Lower leg skin (tissue), 4 donors: ENCODE measurements at regions not wholly inside any gene's neighbourhood (a gene's known extent, or its start where the extent isn't known, plus 50 kb on each side); places are given as distances from the start of the nearest gene placed in this dataset.

Source experiments
- DNase-seq, 2 donors: peaks; one replicate each; pipeline ENCODE4 v3.0.0-alpha.2; 2019; ENCODE audit warnings: low spot score in 2 of 2
- H3K4me3 ChIP-seq: fragments of 200-600 bp; sonication (generic); 2 replicates; pipeline ENCODE4 v1.5.1; 2017; ENCODE audit warnings: mild to moderate bottlenecking, low read depth; ENCODE audit not compliant: poor library complexity, severe bottlenecking
- POLR2A ChIP-seq, 2 donors: fragments of 450-650 bp; IDR thresholded peaks; one replicate each; pipeline ENCODE4 v1.6.1; 2016 to 2017; ENCODE audit warnings: antibody characterized with exemption in 2 of 2, mild to moderate bottlenecking in 1 of 2, moderate library complexity in 1 of 2
- WGBS, 2 donors: methylation state at CpG; one replicate each; pipeline ENCODE4 v1.1.5; 2018; 5-methylcytosine and 5-hydroxymethylcytosine counted together
- intact Hi-C: fragments of 100-400 bp; cut with DNase I; formaldehyde crosslinking; loops from one replicate; pipeline ENCODE4 v1.15.0; 2023; ENCODE audit warnings: low total_unique reads
- TF ChIP-seq, protein P1 (sequence below), 3 donors: fragments of 450-650 bp; IDR thresholded peaks; one replicate each; pipeline ENCODE4 v1.5.1; 2016; ENCODE audit warnings: antibody characterized with exemption in 3 of 3, mild to moderate bottlenecking in 3 of 3, moderate library complexity in 2 of 3

DNA sequence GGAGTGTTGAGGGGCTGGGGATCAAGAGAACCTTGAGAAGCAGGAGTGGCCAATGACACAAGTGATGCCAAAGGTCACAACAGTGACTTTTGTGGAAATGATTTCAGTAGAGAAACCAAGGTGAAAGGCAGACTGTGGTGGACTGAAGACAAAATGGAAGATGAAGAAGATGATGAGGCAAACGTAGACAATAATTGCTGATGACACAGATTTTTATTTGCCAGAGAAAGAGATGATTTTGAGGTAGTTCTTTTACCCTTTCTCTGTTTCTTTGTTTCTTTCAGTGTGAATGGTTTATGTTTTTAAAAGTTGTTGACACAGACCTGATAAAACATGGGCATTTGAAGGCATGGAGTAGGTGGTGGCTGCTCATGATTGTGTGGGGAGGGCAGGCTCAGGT is 121.0 kb upstream of the ARGLU1 start:
- intact Hi-C loops: no loop called here
- no peak for DNase-seq
- no peak for TF ChIP-seq POLR2A (IDR thresholded peaks at IDR 0.05)
- TF ChIP-seq, protein P1, sequence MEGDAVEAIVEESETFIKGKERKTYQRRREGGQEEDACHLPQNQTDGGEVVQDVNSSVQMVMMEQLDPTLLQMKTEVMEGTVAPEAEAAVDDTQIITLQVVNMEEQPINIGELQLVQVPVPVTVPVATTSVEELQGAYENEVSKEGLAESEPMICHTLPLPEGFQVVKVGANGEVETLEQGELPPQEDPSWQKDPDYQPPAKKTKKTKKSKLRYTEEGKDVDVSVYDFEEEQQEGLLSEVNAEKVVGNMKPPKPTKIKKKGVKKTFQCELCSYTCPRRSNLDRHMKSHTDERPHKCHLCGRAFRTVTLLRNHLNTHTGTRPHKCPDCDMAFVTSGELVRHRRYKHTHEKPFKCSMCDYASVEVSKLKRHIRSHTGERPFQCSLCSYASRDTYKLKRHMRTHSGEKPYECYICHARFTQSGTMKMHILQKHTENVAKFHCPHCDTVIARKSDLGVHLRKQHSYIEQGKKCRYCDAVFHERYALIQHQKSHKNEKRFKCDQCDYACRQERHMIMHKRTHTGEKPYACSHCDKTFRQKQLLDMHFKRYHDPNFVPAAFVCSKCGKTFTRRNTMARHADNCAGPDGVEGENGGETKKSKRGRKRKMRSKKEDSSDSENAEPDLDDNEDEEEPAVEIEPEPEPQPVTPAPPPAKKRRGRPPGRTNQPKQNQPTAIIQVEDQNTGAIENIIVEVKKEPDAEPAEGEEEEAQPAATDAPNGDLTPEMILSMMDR (IDR thresholded peaks at IDR 0.05): no peak
- no peak overlapping the region for H3K4me3 ChIP-seq
- 77 to 84% methylated on average over 1 of the region's 1 CpG for WGBS, 2 donors

DNA sequence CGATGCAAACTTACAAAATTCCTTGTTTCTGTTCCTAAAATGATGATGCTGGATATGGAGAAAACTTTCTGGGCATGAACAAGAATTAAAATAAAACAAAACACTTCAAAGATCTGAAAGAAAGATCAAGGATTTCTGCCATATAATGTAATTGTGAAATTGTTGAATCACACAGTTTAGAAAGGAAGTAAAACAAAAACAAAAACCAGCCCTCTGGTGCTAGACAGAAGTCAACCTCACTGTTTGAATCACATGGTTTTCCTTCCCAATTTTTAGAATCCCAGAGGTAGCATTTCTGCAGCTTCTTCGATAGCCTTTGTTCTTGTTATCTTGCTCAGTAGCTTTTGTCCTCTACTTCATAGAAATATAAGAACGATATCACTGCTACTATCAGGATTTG is 118.2 kb upstream of the ARGLU1 start:
- DNase-seq: no peak
- TF ChIP-seq POLR2A (IDR thresholded peaks at IDR 0.05): no peak
- TF ChIP-seq, protein P1 (IDR thresholded peaks at IDR 0.05): no peak
- intact Hi-C loops: no loop called here
- WGBS, 2 donors: 71 to 72% methylated on average over 3 of the region's 3 CpGs
- no peak overlapping the region for H3K4me3 ChIP-seq

DNA sequence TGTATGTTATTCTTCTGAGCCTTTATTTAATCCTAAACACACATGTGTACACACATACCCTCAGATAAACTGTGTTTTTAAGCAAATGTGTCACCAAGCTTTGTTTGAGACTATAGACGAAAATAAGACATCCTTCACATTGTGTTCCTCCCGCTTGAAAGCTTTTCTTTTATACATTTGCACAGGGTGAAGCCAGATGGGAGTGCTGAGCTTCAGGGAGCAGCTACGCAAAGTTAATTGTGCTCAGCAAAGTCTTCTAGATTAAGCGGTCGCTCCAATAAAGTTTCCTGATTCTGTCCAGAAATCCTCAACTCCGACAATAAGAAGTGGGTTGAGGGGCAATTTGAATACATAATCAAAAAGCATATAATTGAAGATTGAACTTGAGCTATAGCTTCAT is 117.2 kb upstream of the ARGLU1 start:
- intact Hi-C loops: no loop called here
- TF ChIP-seq POLR2A (IDR thresholded peaks at IDR 0.05): no peak
- TF ChIP-seq, protein P1 (IDR thresholded peaks at IDR 0.05): no peak
- 77 to 78% methylated on average over 6 of the region's 6 CpGs for WGBS, 2 donors
- no peak for DNase-seq
- no peak overlapping the region for H3K4me3 ChIP-seq

DNA sequence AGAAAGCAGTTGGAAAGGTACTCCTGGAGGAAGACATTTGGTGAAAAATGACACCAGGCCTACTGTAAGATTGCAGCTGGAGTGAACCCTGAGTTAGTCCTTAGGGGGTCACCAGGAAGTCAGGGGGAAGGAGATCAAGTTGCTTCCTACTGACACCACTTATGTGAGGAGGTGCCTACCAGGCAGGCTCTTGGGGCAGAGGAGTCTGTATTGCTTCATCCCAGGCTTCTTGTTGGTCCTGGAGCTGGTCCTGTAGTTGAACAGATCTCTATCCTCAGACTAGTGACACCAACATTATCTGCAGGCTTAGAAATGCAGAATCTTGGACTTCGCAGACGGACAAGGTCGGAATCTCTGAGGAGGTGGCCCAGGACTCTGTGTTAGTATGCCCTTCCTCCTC is 116.0 kb upstream of the ARGLU1 start:
- DNase-seq: no peak
- no peak overlapping the region for H3K4me3 ChIP-seq
- TF ChIP-seq POLR2A (IDR thresholded peaks at IDR 0.05): no peak
- TF ChIP-seq, protein P1 (IDR thresholded peaks at IDR 0.05): no peak
- WGBS, 2 donors: 94% methylated on average over 3 of the region's 3 CpGs
- intact Hi-C loops: no loop called here

DNA sequence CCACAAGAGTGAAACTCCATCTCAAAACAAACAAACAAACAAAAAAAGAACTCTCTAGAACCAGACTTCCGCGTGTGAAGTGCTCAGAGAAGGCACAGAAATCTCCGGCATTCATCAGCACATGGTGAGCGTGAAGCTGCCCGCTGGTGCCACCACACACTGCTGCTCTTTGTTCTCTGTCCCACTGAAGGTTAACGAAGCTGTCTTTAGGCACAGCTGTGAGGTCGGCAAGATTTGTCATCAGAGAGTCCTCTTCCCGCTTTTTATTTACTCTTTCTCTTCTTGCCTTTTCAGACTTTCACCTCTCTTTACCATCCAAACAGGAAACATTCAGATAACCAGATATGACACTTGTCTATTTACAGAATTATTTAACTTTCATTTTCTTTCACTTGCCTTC is 115.2 kb upstream of the ARGLU1 start:
- WGBS, 2 donors: 80 to 92% methylated on average over 8 of the region's 8 CpGs
- TF ChIP-seq, protein P1 (IDR thresholded peaks at IDR 0.05): no peak
- DNase-seq: no peak
- intact Hi-C loops: no loop called here
- H3K4me3 ChIP-seq: no peak overlapping the region

DNA sequence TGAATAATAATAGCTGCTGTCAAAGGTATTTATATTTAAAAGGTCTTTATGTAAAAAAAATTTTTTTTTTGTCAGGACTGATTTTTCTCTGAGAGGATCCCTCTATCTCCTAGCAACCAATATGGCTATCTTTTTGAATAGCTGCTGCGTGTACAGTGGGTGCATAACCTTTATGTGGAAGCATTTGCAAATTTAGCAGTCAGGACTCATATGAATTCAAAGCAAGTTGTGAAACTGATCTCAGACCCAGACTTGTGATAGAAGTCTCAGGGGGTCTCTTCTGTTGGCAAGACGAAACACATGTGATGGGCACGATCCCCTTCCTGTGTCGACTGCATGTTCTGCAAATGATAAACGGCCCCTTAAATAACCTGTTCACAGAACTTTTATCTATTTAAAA is 114.1 kb upstream of the ARGLU1 start:
- H3K4me3 ChIP-seq: no peak overlapping the region
- 50 to 56% methylated on average over 5 of the region's 5 CpGs for WGBS, 2 donors
- no peak for DNase-seq
- intact Hi-C loops: no loop called here
- TF ChIP-seq, protein P1 (IDR thresholded peaks at IDR 0.05): no peak
- no peak for TF ChIP-seq POLR2A (IDR thresholded peaks at IDR 0.05)
